GM12873 (cell line): ENCODE measurements at regions not wholly inside any gene's neighbourhood (a gene's known extent, or its start where the extent isn't known, plus 50 kb on each side); places are given as distances from the start of the nearest gene placed in this dataset.

ENCODE experiments used
- TF ChIP-seq, protein P1 (sequence below): IDR thresholded peaks from 2 replicates; pipeline ENCODE4 v1.5.1; 2012; ENCODE audit warnings: low read depth, mild to moderate bottlenecking, moderate library complexity, low read length, control low read depth; ENCODE audit not compliant: insufficient read depth; ENCODE audit errors: missing control alignments

DNA sequence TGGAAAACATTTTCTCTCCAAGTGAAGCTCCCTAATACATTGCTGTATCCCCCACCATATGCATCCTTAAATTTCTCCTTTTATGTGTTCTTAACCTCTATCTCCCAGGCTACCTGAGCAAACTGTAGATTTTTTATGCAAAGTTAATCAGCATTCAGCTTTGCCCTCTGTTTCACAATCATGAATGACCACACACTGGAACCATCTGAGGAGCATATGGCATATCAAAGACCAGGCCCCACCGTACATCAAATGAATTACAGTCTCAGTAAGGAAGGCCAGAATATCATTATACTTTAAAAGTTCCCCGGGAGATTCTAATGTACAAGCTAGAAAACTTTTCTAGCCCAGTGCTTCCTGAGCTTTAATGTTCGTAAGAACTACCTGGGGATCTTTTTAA, 115.5 kb upstream of the NECTIN3 start:
- TF ChIP-seq, protein P1, sequence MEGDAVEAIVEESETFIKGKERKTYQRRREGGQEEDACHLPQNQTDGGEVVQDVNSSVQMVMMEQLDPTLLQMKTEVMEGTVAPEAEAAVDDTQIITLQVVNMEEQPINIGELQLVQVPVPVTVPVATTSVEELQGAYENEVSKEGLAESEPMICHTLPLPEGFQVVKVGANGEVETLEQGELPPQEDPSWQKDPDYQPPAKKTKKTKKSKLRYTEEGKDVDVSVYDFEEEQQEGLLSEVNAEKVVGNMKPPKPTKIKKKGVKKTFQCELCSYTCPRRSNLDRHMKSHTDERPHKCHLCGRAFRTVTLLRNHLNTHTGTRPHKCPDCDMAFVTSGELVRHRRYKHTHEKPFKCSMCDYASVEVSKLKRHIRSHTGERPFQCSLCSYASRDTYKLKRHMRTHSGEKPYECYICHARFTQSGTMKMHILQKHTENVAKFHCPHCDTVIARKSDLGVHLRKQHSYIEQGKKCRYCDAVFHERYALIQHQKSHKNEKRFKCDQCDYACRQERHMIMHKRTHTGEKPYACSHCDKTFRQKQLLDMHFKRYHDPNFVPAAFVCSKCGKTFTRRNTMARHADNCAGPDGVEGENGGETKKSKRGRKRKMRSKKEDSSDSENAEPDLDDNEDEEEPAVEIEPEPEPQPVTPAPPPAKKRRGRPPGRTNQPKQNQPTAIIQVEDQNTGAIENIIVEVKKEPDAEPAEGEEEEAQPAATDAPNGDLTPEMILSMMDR = no peak

DNA sequence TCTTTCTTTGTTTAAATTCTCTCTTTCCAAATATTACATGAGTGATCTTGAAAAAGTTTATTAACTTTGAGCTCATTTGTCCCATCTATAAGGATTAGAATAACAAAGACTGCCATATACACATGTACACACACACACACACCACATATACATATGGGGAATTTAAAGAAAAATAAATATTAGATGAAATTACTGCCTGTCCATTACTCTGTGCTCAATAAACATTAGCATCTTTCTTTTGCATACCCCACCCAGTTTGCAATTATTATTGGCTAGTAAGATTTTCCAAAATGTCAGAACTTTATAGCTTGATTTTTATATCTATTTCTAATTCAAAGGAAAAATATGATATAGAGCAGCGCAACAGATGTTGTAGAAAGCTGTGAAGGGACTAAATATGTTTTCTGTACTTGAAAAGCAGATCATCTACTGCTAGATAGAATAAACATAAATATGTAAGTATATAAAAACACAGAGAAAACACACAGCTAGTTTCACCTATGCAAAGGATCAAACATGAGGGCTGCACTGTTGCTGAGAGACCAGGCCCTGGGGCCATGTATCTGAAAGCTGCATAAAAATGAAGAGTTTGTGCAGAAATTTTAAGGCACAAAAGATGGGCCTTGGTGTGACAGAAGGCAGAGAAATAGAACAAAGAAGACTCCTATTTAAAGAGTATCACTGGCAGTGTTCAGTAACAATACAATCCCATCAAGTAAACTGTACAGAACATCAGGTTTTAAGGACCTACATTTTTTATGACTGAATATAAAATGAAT, 114.2 kb upstream of the NECTIN3 start:
- TF ChIP-seq, protein P1 = no peak

DNA sequence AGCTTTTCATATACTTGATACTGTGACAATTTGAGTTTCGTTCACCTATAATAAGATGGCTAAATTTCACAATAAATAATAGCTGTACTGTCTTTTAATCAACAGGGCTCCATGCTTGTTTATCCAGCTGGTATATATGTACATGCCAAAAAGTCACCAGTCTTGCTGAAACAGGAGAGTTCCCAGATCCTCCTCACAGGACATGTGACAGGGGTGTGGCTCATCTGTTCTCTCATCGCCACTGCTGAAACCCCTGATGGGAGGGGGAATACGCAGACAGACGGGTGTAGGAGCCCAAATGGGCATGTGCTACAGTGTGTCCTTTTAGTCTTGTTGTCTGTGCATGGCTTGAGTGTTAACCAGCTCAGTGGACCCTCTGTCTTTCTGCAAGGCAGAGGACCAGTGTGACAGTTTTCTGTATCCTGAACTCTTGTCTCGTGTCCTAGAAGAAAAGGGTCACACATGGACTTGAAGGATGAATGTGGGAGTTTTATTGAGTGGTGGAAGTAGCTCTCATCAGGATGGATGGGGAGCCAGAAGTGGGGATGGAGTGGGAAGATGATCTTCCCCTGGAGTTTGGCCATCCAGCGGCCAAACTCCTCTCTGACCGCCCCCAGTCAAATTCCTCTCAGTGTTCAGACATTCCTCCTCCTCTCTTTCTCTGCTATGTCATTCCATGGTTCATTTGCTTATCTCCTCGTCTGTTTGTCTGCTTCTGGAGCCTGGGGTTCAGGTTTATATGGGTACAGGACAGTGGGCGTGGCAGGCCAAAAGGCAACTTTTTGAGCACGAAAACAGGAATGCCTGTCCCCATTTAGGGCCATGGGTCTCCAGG, 113.1 kb upstream of the NECTIN3 start:
- TF ChIP-seq, protein P1 = no peak

DNA sequence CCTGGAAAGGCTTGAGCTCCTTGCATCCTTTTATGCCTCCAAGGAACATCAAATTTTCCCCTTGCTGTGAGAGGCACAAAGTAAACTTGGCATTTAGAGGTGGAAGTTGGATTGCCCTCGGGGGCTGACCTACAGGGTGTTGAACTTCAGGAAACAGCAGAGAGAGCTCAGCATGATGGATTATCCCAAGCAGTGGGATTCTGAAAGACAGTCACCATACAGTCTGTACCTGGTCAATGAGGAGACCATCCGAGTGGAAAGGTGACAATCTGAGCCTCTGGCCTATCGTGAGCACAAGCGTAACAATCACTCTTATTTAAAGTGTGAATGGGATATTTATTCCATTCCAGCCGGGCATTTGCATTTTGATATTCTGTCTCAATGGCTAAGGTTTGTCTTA, 105.6 kb upstream of the NECTIN3 start:
- TF ChIP-seq, protein P1 = no peak

DNA sequence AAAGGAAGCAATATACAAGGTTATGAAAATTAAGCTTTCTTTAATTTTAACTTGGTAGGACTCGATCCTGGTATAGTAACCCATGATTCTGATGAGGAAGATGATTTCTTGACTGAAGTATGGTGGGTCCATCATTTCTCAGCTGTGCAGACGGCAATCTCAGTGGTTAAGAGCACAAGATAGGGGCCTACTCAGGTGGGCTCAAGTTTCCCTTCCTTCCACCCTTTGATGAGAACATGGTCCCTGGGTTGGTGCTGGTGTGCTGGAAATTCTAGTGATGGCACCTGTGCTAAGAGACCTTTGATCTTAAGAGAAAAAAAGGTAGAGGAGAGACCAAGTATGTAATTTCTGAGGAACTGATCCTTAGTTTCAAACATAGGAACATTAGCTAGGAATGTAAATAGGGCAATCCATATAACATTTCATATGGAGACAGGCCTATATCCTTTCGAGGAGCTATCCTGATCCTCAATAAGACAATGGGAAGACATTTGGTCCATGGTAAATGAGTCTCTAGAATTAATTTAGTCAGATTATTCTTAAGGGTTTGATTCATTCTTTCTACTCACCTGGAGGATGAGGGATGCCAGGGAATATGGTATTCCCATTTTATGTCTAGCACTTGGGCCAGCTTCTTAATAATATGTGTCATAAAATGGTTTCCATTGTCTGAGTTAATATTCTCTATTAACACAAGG, 104.5 kb upstream of the NECTIN3 start:
- TF ChIP-seq, protein P1 = no peak

DNA sequence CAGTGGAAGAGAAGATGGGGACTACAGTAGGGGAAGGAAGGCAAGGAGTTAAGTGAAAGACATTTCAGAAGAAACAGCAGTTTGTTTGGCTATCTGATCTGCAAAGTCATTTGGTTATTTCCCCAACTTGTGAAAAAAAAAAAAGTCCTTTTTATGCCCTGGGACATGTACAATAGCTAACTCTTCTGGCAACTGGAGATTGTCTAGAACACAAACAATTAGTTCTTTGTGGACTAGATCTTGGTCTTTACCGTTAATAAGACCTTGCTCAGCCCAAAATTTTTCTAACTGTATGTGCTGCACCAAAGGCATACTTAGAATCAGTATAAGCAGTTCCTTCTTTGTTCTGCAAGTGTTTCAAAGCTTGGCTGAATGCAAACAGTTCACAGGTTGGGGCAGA, 103.5 kb upstream of the NECTIN3 start:
- TF ChIP-seq, protein P1 = no peak
